GM18861 (cell line): ENCODE measurements at regions not wholly inside any gene's neighbourhood (a gene's known extent, or its start where the extent isn't known, plus 50 kb on each side); places are given as distances from the start of the nearest gene placed in this dataset.

Experiments used
- ATAC-seq: cut with Tn5 transposase; IDR thresholded peaks from one replicate; pipeline ENCODE4 v1.9.1; 2021; ENCODE audit not compliant: unreplicated experiment

- ATAC-seq, result peak; percentile 14
Observed at GRCh38 chr20:53751620-53752318, 158.1 kb upstream of the ZNF217 start.

- ATAC-seq, result peak; percentile 72
Observed at GRCh38 chr20:53750827-53751619, 157.4 kb upstream of the ZNF217 start.

GRCh38 chr20:53749499-53749898 lies 155.9 kb upstream of the ZNF217 start:
- no peak for ATAC-seq

DNA sequence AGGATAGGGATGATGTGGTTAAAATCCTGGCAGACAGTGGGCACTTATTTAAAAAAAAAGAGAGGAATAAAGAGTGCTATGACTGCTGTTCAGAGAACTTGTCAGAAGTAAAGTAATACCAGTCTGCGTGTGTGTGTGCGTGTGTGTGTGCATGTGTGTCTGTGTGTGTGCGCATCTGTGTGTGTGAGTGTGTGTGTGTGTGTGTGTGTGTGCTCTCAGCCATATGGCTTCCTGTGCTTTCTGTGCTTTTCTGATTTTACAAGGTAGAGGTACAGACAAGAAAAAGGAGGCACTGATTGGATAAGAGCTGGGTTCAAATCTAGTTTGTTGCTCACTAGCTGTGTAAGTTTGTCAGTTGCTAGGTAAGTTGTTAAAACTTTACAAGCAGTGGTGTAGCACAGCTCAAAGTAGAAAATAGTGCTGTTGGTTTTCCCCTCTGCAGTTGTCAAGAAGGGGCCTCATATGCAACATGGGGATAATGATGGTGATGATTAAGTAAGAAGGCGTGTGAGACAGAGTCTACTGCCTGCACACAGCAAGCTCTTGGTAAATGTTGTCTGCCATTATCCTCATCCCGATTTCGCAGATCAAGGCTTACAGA lies 155.3 kb upstream of the ZNF217 start:
- ATAC-seq, result no peak

DNA sequence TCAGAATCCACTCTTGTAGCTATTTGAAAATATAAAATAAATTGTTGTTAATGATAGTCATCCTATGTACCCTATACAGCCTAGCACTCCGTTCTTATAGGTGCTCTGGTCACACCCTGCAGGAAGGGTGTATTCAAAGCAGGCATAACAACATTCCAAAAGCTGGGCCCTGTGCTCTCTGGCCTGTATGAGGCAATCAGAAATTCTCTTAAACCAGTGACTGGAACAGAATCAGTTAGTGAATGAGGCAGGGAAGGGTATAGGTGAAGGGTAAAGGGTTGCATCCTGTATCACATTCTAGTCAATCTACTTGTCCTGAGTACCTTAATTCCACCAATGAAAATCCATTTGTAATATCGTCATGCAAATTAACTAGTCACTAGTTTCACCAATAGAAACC lies 154.5 kb upstream of the ZNF217 start:
- no peak for ATAC-seq

DNA sequence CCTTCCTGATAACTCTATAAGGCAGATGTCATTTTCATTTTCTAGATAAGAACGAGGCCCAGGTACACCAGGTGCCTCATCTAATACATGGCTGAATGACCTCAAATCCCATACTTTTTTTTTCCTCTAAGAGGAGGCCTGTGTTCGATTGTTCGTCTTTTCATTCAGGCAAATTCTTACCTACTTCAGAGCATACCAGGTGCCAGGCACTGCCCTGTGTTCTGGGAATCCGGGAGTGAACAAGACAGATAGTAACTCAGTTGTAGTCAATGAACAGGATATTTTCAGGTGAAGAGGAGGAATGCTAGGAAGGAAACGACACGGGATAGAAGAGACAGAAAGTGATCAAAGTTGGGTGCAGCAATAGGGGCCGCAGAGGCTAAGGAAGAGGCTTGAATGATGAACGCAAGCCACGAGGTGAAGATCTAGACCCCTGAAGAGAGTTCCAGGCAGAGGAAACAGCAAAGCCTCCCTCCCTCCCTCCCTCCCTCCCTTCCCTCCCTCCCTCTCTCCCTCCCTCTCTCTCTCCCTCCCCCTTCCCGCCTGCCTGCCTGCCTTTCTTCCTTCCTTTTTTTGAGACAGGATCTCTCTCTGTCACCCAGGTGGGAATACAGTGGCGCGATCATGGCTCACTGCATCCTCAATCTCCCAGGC lies 150.1 kb upstream of the ZNF217 start:
- no peak for ATAC-seq

GRCh38 chr20:53742685-53743081 lies 149.0 kb upstream of the ZNF217 start:
- ATAC-seq, result no peak

- no peak for ATAC-seq
Observed at GRCh38 chr20:53741726-53742028, 148.0 kb upstream of the ZNF217 start.

GRCh38 chr20:53739799-53740785 lies 146.5 kb upstream of the ZNF217 start:
- ATAC-seq, result no peak

DNA sequence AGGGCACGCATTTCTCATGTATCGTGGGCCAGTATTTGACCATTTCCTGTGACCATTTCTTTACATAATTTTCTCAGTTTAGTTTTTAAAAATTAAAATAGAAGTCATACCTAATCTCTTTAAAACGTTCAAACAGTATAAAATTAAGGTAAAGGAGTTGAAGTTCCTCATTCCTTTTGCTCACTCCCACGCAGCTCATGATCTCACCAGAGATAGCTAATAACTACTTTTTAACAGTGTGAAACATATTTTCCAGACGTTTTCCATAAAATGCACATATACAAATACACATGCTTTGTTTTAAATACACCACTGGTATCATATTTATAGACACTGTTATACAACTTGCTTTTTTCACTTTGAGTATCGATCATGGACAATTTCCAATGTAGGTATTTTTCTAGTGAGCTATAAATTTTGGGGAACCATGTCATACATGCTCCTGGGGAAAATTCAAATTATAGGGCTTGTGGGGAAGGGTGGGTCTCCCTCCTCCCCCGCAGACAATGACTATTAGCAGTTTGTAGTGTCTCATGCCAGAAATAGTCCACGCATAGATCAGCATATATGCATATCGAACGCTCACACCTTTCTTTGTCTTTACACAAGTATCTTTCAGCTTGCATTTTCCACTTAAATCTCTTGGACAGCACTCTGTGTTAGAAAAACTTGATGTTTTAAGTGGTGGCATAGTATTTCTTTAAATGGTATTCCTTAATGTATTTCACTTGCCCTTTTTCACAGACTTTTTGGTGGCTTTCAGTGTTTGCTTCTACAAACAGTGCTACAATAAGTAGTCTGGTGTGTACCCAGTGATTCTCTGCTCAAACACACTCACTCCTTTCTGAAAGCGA lies 145.5 kb upstream of the ZNF217 start:
- ATAC-seq, result no peak

DNA sequence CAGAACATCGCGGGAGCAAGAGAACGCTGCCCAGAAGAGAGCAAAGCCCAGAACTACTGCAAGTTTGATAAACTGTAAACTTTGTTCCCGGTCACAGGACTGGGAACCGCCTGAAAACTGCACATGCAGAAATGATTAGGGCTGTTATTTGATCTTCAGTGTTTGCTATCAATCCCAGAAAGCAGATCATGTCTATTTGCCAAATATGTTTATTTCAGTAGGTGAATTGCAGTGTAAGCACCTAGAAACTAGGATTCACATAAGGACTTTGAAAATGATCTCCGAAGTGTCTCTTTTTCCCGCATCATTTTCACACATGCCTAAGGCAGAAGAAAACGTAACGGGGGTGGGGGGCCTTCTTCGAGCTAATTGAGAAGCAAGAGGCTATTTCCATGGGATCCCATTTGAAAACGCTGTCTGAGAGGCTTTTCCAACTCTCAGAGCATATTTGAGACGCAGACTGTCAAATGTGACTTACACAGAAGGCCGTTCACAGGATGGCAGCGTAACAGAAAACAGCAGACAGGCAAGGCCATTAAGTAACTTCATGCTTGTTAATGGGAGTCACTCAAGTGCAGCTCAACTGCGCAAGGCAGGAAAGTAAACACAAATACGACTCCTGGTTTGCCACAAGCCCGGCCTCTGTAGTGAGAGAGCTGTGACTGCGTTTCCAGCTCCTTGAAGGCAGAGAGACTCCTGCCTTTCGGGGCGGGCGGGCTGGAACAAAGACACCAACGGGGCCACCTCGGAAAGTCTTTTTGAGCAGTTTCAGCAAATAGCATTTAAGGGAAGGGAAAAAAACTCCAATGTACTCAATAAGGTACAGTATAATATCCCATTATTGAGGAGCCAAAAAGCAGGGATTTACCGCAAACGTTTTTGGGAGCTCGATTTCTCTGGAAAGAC lies 144.7 kb upstream of the ZNF217 start:
- ATAC-seq, result no peak

DNA sequence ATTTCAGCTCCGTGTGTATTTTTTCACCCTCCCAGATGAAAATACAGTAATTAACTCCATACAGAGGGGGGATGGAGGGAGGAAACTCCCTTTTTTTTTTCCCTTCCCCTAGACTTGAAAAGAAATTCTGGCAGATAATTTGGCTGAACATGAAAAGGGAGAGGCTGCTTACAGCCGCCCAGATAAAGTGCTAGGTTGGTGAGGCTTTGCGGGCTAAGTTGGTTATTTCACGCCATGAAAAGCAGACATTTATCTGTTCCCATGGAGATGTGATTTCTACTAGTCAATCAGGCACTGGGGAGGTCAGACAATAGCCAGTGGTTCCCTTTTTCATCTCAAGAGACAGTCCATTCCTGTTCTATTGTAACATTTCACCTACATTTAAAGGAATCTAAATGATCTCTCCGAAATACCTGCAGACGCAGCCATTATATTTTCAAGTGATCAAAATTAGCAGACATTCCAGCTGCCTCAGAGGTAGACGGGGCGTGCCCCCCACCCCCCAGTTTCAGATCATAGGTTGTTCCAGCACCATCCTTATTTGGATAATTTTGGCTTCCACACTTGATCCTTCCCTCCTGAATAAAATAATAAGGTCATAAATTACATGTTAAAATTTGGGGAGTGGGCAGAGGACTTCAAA lies 143.9 kb upstream of the ZNF217 start:
- ATAC-seq, result no peak

- peak; percentile 31 for ATAC-seq
Observed at GRCh38 chr20:53736757-53737395, 143.2 kb upstream of the ZNF217 start.

DNA sequence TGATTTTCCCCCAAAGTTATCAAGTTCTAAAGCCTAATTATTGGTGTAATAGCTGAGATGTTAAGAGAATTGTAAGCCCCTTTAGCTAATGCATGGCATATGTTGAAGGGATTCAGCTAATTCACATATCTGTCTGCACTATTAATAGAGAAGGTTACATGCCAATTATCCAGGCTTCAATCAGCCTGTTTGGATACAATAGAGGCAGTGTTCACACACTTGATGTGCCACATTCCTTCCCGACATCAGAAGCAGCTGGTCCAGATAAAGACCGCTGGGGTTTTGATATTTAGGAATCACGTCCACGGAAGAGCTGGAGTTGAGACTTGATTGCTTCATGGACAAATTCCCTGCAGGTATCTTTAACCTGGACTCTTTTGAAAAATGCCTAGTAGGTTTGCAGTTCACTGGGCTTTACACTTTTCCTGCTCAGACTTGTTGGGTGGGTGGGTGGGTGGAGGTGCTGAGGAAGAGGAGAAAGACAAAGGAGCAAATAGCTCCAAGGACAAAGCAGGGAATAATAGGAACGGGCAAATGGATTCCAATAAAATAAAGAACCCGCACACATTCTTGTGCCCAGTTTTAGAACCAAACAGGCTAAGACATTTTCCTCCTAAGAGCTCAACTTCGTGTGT lies 142.6 kb upstream of the ZNF217 start:
- ATAC-seq, result no peak

- no peak for ATAC-seq
Observed at GRCh38 chr20:53735536-53736050, 142.0 kb upstream of the ZNF217 start.

DNA sequence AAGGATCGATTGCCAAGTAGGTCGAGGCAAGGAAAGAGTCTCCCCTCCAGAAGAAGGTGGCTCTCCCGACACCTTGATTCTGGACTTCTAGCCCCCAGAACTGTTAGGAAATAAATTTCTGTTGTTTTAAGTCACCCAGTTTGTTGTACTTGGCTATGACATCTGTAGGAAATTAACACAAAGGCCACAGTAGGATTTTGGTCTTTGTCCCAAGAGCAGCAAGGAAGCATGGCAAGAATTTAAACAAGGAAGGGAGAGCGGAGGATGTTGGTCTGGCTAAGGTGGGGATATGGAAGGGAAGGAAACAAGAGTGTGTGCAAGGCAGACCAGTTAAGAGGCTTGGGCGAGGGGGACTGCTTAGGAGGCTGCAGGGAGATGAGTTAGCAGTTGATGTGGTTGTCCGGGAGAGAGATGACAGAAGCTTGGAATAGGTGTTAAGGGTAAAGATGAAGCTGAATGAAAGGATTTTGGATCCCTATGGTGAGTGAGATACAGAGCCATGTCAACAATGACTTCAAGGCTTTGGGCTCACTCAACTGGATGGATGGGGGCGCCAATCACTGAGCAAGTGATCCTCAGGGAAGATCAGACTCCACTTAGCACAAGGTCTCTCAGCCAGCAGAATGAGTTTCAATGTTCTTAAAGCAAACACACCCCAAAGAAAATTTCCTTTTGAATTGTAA lies 140.5 kb upstream of the ZNF217 start:
- no peak for ATAC-seq
